ENCODE measurements at regions not wholly inside any gene's neighbourhood (a gene's known extent, or its start where the extent isn't known, plus 50 kb on each side); places are given as distances from the start of the nearest gene placed in this dataset.

- no peak for DNase-seq (ENCODE audit: low spot score)
These were observed 503.4 kb upstream of the SEMA6D start for GRCh38 chr15:47213883-47214282.

GRCh38 chr15:47218295-47218694 lies 499.0 kb upstream of the SEMA6D start:
- DNase-seq (ENCODE audit: low spot score): no peak

- DNase-seq (ENCODE audit: low spot score): no peak
These were observed 472.9 kb upstream of the SEMA6D start for GRCh38 chr15:47244361-47244760.

- no peak for DNase-seq (ENCODE audit: low spot score)
These were observed 471.0 kb upstream of the SEMA6D start for GRCh38 chr15:47246317-47246716.

- DNase-seq (ENCODE audit: low spot score): no peak
These were observed 458.8 kb upstream of the SEMA6D start for GRCh38 chr15:47258521-47258920.

GRCh38 chr15:47265686-47266085 lies 451.6 kb upstream of the SEMA6D start:
- DNase-seq (ENCODE audit: low spot score): no peak

- no peak for DNase-seq (ENCODE audit: low spot score)
These were observed 450.7 kb upstream of the SEMA6D start for GRCh38 chr15:47266566-47266965.

GRCh38 chr15:47273864-47274263 lies 443.4 kb upstream of the SEMA6D start:
- DNase-seq (ENCODE audit: low spot score): no peak

- DNase-seq (ENCODE audit: low spot score): no peak
These were observed 434.1 kb upstream of the SEMA6D start for GRCh38 chr15:47283246-47283645.

- DNase-seq (ENCODE audit: low spot score): no peak
These were observed 428.5 kb upstream of the SEMA6D start for GRCh38 chr15:47288794-47289193.

GRCh38 chr15:47289656-47290055 lies 427.6 kb upstream of the SEMA6D start:
- no peak for DNase-seq (ENCODE audit: low spot score)

- no peak for DNase-seq (ENCODE audit: low spot score)
These were observed 425.5 kb upstream of the SEMA6D start for GRCh38 chr15:47291767-47292166.

GRCh38 chr15:47292638-47293190 lies 424.6 kb upstream of the SEMA6D start:
- DNase-seq (ENCODE audit: low spot score): no peak

GRCh38 chr15:47293466-47294162 lies 423.7 kb upstream of the SEMA6D start:
- peak; percentile 31 for DNase-seq (ENCODE audit: low spot score)

GRCh38 chr15:47294765-47295259 lies 422.5 kb upstream of the SEMA6D start:
- no peak for DNase-seq (ENCODE audit: low spot score)

GRCh38 chr15:47296881-47297280 lies 420.4 kb upstream of the SEMA6D start:
- DNase-seq (ENCODE audit: low spot score): no peak

- no peak for DNase-seq (ENCODE audit: low spot score)
These were observed 417.4 kb upstream of the SEMA6D start for GRCh38 chr15:47299846-47300434.

GRCh38 chr15:47300596-47300995 lies 416.7 kb upstream of the SEMA6D start:
- no peak for DNase-seq (ENCODE audit: low spot score)

- no peak for DNase-seq (ENCODE audit: low spot score)
These were observed 415.8 kb upstream of the SEMA6D start for GRCh38 chr15:47301481-47301880.

- no peak for DNase-seq (ENCODE audit: low spot score)
These were observed 412.6 kb upstream of the SEMA6D start for GRCh38 chr15:47304656-47305055.

GRCh38 chr15:47312161-47312560 lies 405.1 kb upstream of the SEMA6D start:
- no peak for DNase-seq (ENCODE audit: low spot score)

- no peak for DNase-seq (ENCODE audit: low spot score)
These were observed 390.6 kb upstream of the SEMA6D start for GRCh38 chr15:47326410-47327333.
